VCaP (cell line): ENCODE measurements at regions not wholly inside any gene's neighbourhood (a gene's known extent, or its start where the extent isn't known, plus 50 kb on each side); places are given as distances from the start of the nearest gene placed in this dataset.

Experiments used
- H3K27ac ChIP-seq: fragments of 450-650 bp; 2 replicates; pipeline ENCODE4 v1.5.1; 2017
- TF ChIP-seq, protein P1 (sequence below): fragments of 450-650 bp; conservative IDR thresholded peaks from 2 replicates; pipeline ENCODE4 v1.5.1; 2017; ENCODE audit warnings: mild to moderate bottlenecking, moderate library complexity

DNA sequence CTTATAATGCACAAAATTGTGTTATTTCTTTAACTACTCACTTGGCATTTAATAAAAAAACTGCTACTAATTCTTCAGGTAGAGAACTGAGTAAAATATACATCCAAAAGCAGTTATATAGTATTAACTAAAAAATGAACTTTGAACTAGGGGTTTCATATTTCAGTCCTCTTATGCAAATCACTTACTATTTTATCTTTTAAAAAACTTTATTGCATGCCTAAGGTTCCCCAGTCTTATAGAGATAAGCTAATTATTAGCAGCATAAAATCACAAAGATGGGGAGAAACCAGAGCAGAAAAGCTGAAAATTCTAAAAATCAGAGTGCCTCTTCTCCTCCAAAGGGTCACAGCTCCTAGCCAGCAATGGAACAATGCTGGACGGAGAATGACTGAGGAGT lies 228.0 kb downstream of the CALCRL start:
- TF ChIP-seq, protein P1, sequence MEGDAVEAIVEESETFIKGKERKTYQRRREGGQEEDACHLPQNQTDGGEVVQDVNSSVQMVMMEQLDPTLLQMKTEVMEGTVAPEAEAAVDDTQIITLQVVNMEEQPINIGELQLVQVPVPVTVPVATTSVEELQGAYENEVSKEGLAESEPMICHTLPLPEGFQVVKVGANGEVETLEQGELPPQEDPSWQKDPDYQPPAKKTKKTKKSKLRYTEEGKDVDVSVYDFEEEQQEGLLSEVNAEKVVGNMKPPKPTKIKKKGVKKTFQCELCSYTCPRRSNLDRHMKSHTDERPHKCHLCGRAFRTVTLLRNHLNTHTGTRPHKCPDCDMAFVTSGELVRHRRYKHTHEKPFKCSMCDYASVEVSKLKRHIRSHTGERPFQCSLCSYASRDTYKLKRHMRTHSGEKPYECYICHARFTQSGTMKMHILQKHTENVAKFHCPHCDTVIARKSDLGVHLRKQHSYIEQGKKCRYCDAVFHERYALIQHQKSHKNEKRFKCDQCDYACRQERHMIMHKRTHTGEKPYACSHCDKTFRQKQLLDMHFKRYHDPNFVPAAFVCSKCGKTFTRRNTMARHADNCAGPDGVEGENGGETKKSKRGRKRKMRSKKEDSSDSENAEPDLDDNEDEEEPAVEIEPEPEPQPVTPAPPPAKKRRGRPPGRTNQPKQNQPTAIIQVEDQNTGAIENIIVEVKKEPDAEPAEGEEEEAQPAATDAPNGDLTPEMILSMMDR, result no peak
- H3K27ac ChIP-seq, result no peak overlapping the region

DNA sequence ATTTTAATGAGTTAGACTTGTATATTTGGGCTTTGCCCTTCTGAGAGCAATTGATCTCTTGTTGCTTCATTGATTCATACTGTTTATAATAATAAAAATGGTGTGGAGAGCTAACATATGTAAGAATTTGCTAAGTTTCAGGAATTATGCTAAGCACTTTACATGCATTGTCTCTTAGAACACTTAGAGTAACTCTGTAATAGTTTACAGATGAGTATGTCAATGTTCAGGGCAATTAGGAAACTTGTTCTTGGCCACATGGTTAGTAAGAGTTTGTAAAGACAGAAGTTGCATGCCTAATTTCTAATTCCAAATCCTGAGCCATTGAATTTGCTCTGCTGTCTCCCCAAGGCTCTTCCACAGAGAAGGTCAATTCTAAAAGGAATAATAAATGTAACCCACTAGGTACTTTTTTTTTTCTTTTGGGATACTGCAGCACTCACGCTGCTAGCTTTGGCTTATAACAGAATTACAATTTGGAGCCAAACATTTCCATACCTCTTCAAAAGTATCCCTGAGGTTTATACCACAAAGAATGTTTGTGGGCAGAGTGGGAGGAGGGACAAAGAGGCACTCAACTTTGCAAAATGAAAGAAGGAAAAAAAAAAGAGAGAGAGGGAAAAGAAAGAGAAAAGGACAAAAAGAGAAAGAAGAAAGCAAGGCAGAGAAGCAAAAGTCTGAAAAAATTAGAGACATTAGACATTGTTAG lies 232.4 kb downstream of the CALCRL start:
- TF ChIP-seq, protein P1, result no peak
- H3K27ac ChIP-seq, result no peak overlapping the region

DNA sequence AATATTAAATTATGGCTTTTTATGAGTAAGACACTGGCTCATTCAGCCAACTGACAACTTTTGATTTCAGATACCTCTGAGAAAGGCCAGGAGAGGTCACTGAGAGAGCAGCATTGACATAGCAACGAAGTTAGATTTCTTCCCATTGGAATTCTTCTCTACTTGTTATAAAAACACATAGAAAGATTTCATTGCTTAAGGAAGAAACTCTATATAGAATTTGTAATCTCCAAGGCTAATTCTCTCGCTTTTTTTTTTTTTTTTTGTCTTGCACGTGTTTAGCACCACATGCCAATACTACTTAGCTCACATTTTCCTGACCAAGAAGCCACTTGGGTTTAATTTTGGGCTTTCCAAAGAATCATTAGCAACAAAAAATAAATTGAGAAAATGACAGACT lies 233.7 kb downstream of the CALCRL start:
- H3K27ac ChIP-seq, result no peak overlapping the region
- TF ChIP-seq, protein P1, result no peak

DNA sequence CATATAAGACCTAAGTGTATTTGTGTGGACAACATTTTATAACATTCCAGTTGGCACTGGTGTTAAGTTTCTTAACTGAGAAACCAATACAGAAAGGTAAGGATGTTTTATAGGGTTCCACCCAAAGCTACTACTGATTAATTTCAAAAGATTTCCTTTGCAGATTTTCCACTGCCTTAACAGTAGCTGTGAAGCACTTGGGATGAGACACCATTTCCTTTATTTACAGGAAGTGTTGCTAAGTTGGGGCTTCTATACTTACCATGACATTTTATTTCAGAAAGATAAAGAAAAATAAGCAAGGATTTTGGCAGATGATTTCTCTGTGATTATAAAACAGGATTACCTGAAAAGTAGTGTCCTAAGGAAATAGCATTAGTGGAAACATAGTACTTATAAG lies 234.3 kb downstream of the CALCRL start:
- no peak overlapping the region for H3K27ac ChIP-seq
- TF ChIP-seq, protein P1, result no peak

DNA sequence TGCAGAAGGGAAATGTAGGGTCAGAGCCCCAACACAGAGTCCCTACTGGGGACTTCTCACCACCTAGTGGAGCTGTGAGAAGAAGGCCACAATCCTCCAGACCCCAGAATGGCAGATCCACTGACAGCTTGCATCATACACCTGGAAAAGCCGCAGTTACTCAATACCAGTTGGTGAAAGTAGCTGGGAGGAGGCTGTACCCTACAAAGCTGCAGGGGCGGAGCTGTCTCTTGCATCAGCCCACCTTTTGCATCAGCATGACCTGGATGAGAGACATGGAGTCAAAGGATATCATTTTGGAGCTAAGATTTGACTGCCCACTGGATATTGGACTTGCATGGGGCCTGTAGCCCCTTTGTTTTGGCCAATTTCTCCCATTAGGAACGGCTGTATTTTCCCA lies 237.3 kb downstream of the CALCRL start:
- TF ChIP-seq, protein P1, result no peak
- H3K27ac ChIP-seq, result no peak overlapping the region

DNA sequence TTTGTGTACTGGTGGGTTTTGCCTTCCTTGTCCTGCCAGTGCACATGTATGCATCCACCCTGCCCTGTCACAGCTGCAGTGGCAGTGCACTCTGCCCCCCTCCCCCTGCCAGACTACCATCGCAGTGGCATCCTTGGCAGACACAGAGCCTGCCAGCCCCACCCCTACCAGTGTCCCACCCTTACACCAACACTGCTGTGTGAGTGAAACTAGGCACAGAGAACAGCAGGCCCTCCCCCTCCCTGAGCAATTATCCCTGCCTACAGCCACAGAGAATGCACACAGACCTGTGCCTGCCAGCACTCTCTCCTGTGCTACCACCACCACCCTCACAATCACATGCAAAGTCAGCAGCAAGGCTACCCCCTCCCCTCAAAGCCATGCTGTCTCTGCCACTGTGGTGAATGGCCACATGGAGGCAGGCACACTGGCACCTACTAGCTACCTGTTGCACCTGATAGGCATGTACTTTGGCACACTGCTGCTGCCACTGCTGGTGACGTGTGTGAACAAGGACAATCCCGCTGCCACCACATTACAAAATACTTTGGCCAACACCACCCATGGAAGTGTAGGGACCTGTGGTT lies 239.8 kb downstream of the CALCRL start:
- no peak overlapping the region for H3K27ac ChIP-seq
- TF ChIP-seq, protein P1, result no peak

DNA sequence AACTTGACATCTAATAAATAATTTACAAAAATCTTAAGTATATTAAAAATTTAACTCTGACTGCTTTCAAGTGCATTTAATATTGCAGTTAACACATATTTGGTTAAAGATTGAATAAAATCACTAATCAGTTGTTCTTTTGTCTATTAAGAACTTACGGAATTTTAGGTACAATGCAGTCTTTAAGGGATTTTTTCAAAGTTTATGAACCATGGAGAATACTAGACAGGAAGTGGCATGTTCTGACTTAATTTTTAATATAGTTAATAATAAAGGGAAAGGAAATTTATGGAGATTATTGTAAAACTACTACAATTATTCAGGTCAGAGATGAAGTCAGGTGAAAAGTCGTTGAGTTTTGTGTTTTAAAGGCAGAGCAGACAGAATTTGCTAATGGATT lies 240.9 kb downstream of the CALCRL start:
- H3K27ac ChIP-seq, result no peak overlapping the region
- TF ChIP-seq, protein P1, result no peak
